GM23248 (cell line): ENCODE measurements at regions not wholly inside any gene's neighbourhood (a gene's known extent, or its start where the extent isn't known, plus 50 kb on each side); places are given as distances from the start of the nearest gene placed in this dataset.

Experiments
- EZH2 ChIP-seq: fragments of 200-600 bp; sonication (generic); IDR thresholded peaks from 2 replicates; pipeline ENCODE4 v1.6.1; 2018; ENCODE audit warnings: antibody characterized with exemption, mild to moderate bottlenecking; ENCODE audit not compliant: insufficient read depth, poor library complexity, severe bottlenecking
- EZH2phosphoT487 ChIP-seq: fragments of 200-600 bp; sonication (generic); IDR thresholded peaks from 2 replicates; pipeline ENCODE4 v1.6.1; 2018; ENCODE audit warnings: antibody characterized with exemption, moderate library complexity, mild to moderate bottlenecking, low read depth; ENCODE audit not compliant: insufficient read depth

DNA sequence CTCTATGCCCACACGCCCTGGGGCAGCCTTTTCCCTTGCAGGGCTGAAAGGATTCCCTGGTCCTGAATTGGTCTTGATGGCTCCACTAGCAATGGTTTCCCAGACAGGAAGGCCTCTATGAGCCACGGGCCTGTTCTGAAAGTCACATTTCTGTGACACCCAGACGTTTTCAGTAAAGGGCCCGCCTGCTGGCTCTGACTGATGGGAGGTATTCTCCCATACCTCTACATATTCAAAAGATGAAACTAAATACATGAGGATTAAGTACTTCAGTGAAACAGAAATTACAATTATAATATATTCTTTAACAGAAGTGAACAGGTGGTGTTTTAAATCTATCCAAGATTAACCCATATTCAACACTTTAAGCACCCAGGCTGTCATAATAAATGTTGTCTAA, 629.8 kb downstream of the CDH26 start:
- TF ChIP-seq EZH2 (no peak), EZH2phosphoT487 (no peak)
